ENCODE measurements at regions not wholly inside any gene's neighbourhood (a gene's known extent, or its start where the extent isn't known, plus 50 kb on each side); places are given as distances from the start of the nearest gene placed in this dataset.
"Not testable (repeated sequence)": the region's sequence is repeated elsewhere in the genome, so short reads cannot be mapped to it uniquely, and the experiment has no call there.

DNA sequence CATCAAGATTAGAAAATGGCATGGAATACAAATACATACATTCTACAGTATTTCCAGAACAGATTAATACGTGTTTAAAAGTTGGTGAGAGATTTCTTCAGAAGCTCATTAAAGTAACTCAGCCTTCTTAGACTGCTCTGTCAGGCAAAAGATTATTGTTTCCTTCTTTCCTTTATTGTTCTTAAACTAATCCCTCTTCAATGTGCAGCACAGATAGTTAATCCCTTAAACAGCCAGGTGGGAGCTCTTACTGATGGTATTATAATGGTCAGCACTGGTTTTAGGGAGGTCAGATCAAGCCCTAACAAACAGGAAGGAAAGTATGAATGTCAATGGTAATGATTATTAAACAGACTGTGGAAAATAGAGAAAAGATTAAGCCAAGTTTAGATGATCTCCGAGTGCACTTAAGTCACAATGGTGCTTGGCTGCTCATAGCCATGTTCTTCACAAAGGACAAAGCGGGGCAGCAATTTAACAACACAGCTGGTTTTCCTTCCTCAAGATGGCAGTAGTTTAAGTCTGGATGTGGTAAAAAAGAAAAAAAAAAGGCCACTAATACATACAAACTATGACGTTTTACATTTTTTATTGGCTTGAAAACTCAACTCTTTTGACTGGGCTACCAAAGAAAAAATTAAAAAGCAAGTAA lies 992.6 kb downstream of the PCDH9 start:
- Mint-ChIP-seq H3K4me1 (no peaks in the 10 kb centered on the region), H3K4me3 (no peak overlapping the region), H3K9me3 (peaks cover 1% of the 10 kb centered on the region), H3K36me3 (no peaks in the 10 kb centered on the region), H3K27me3 (no peaks in the 10 kb centered on the region), H3K27ac (no peak overlapping the region)
- ATAC-seq (ENCODE audit: low read depth), result no peak
- no peak for DNase-seq (ENCODE audit: low spot score in 2 of 2)

DNA sequence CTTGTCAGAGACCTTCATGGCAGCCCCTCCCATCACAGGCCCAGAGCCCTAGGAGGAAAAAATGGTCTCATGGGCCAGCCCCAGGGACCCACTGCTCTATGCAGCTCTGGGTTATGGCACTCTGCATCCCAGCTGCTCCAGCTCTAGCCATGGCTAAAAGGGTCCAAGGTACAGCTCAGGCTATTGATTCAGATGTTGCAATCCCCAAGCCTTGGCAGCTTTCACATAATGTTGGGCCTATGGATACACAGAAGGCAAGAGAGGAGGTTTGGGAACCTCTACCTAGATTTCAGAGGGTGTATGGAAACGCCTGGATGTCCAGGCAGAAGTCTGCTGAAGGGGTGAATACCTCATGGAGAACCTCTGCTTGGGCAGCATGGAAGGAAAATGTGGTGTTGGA lies 996.0 kb downstream of the PCDH9 start:
- no peak overlapping the region for H3K4me3 Mint-ChIP-seq
- H3K27me3 Mint-ChIP-seq, result peaks cover 2% of the 10 kb centered on the region
- DNase-seq (ENCODE audit: low spot score in 2 of 2) (no peak), ATAC-seq (ENCODE audit: low read depth) (no peak)
- peaks cover 12% of the 10 kb centered on the region for H3K9me3 Mint-ChIP-seq
- no peaks in the 10 kb centered on the region for H3K4me1 Mint-ChIP-seq
- no peak overlapping the region for H3K27ac Mint-ChIP-seq
- H3K36me3 Mint-ChIP-seq, result no peaks in the 10 kb centered on the region

DNA sequence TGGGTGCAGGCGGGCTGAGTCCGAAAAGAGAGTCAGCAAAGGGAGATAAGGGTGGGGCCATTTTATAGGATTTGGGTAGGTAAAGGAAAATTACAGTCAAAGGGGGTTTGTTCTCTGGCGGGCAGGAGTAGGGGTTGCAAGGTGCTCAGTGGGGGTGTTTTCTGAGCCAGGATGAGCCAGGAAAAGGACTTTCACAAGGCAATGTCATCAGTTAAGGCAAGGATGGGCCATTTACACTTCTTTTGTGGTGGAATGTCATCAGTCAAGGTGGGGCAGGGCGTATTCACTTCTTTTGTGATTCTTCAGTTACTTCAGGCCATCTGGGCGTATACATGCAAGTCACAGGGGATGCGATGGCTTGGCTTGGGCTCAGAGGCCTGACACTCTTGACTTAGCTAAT lies 998.2 kb downstream of the PCDH9 start:
- H3K27me3 Mint-ChIP-seq; H3K4me1 Mint-ChIP-seq; DNase-seq (ENCODE audit: low spot score in 2 of 2); ATAC-seq (ENCODE audit: low read depth); H3K27ac Mint-ChIP-seq; H3K4me3 Mint-ChIP-seq; H3K36me3 Mint-ChIP-seq: not testable (repeated sequence)
- H3K9me3 Mint-ChIP-seq, result peaks cover 16% of the 10 kb centered on the region

DNA sequence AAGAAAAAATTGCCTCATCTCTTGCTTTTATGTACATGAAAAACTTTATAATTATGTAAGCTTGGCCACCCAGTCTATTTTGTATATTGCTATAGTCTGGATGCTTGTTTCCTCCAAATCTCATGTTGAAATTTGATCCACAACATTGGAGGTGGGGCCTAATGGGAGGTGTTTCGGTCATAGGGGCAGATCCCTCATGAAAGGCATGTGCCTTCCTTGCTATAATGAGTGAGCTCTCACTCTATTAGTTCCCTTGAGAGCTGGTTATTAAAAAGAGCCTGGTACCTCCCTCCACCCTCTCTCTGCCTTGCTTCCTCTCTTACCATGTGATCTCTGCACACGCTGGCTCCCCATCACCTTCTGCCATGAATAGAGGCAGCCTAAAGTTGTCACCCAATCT lies 1005.1 kb downstream of the PCDH9 start:
- H3K9me3 Mint-ChIP-seq, result peaks cover 7% of the 10 kb centered on the region
- no peaks in the 10 kb centered on the region for H3K36me3 Mint-ChIP-seq
- no peaks in the 10 kb centered on the region for H3K27me3 Mint-ChIP-seq
- H3K4me1 Mint-ChIP-seq, result no peaks in the 10 kb centered on the region
- DNase-seq (ENCODE audit: low spot score in 2 of 2) (no peak), ATAC-seq (ENCODE audit: low read depth) (no peak)
- H3K27ac Mint-ChIP-seq, result no peak overlapping the region
- H3K4me3 Mint-ChIP-seq, result no peak overlapping the region

DNA sequence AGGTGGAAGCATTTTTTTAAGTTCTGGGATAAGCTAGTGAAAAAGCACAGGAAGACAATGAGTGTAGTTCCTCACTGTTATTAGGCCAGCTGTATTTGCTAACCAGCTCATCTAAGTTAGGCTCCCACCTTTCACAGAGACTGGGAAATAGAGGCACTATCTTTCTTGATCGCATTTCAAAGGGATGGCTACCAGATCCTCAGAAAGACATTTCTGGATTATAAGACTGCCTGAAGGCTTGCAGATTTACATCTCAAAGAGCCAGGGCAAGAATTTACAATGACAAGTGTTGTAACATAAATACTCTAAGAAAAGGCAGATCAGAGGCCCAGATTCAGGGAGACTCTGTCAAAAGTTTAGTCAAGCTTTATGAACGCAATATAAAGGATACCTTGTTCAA lies 1005.5 kb downstream of the PCDH9 start:
- Mint-ChIP-seq H3K4me1 (no peaks in the 10 kb centered on the region), H3K36me3 (no peaks in the 10 kb centered on the region), H3K4me3 (no peak overlapping the region), H3K27ac (no peak overlapping the region), H3K9me3 (peaks cover 7% of the 10 kb centered on the region), H3K27me3 (no peaks in the 10 kb centered on the region)
- ATAC-seq (ENCODE audit: low read depth) (no peak), DNase-seq (ENCODE audit: low spot score in 2 of 2) (no peak)

DNA sequence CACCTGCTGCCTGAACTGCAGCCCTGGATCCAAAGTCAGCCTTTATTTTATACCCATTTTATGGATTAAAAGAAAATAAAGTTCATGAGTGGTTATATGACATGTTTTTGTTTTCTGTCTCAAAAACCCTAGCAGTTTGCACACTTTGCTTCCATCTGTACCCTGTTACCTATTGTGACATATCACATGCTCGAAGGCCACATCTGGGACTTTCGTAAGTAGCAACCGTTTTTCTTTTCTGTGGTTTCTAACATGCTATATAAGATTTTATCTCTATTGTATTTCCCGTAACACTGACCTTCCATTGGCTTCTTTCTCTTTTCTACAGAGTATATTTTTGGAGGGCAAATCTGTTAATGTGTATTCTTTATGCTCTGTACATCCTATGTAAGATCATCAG lies 1007.2 kb downstream of the PCDH9 start:
- Mint-ChIP-seq H3K27me3 (no peaks in the 10 kb centered on the region), H3K9me3 (peaks cover 4% of the 10 kb centered on the region), H3K4me1 (no peaks in the 10 kb centered on the region), H3K4me3 (no peak overlapping the region), H3K36me3 (no peaks in the 10 kb centered on the region), H3K27ac (no peak overlapping the region)
- DNase-seq (ENCODE audit: low spot score in 2 of 2) (no peak), ATAC-seq (ENCODE audit: low read depth) (no peak)

DNA sequence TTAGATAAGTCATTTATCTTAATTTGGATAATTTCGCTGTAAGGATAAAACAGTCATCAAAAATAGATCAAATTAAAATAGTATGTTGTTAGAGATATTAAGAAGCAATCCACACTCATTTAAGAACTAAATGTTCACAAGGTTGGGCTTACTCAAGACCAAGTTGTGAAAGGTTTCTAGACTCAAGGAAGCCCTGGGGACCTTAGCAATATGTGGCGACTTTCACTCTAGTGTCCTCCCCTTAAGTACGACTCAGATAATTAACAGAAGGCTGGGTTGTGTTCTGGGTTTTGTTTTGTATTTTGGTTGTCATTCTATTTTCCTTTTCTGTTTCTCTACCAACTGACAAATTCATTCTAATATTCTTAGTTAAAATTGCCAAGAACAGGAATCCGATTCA lies 1008.0 kb downstream of the PCDH9 start:
- H3K9me3 Mint-ChIP-seq, result peaks cover 3% of the 10 kb centered on the region
- no peak overlapping the region for H3K27ac Mint-ChIP-seq
- no peaks in the 10 kb centered on the region for H3K27me3 Mint-ChIP-seq
- no peak for ATAC-seq (ENCODE audit: low read depth)
- H3K4me1 Mint-ChIP-seq, result no peaks in the 10 kb centered on the region
- no peak overlapping the region for H3K4me3 Mint-ChIP-seq
- H3K36me3 Mint-ChIP-seq, result no peaks in the 10 kb centered on the region
- DNase-seq (ENCODE audit: low spot score in 2 of 2), result no peak

DNA sequence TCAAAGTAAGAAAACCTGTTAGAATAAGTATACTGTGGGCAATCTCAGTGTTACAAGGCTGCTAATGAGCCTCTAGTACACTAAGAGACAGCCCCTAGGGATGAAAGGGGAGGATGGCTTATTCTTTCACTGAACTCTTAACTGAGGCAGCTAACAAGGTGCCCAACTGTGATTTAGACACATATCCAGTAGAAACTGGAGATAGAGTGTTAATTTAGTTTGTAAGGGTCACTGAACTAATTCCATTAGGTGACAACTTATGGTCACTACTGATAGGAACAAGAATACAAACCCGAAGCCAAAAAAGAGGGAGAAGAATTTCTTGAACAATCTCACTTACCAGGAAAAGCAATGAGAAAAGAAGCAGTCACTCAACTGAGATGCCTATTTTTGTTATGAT lies 1010.6 kb downstream of the PCDH9 start:
- H3K36me3 Mint-ChIP-seq, result peaks cover 2% of the 10 kb centered on the region
- H3K4me1 Mint-ChIP-seq, result no peaks in the 10 kb centered on the region
- ATAC-seq (ENCODE audit: low read depth) (no peak), DNase-seq (ENCODE audit: low spot score in 2 of 2) (no peak)
- peaks cover 4% of the 10 kb centered on the region for H3K9me3 Mint-ChIP-seq
- no peak overlapping the region for H3K4me3 Mint-ChIP-seq
- H3K27me3 Mint-ChIP-seq, result no peaks in the 10 kb centered on the region
- no peak overlapping the region for H3K27ac Mint-ChIP-seq

DNA sequence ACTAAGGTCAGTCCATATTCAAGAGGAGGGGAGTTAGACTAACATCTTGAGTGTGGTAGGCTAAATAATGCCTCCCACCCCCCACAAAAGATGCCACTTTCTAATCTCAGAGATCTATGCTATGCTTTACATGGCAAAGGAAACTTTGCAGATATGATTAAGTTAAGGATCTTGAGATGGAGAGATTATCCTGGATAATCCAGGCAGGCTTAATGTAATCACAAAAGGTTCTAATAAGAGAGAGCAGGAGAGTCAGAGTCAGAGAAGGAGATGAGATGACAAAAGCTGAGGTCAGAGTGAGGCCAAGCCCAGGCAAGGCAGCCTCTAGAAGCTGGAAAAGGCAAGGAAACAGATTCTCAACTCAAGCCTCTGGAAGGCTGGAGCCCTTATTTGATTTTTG lies 1011.6 kb downstream of the PCDH9 start:
- H3K27me3 Mint-ChIP-seq, result no peaks in the 10 kb centered on the region
- H3K36me3 Mint-ChIP-seq, result peaks cover 2% of the 10 kb centered on the region
- no peaks in the 10 kb centered on the region for H3K4me1 Mint-ChIP-seq
- H3K27ac Mint-ChIP-seq, result no peak overlapping the region
- DNase-seq (ENCODE audit: low spot score in 2 of 2) (no peak), ATAC-seq (ENCODE audit: low read depth) (no peak)
- H3K9me3 Mint-ChIP-seq, result peaks cover 4% of the 10 kb centered on the region
- H3K4me3 Mint-ChIP-seq, result no peak overlapping the region

DNA sequence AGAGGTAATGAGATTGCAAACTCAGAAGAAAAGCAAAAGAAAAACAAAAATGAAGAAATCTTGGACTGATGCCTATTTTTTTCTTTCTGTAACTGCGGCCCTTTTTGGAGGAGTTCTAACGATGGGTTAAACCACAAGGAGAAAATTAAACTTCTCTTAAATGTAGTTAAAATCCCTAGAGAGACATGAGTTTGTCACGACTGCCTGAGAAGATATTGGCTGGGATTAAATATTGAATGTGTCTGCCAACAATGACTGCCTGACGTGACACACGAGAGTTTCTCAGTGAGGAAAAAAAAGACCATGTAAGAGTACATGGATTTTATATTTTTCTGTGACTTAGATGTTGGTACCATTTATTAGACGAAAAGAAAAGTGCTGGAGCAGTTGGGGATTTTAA lies 1013.4 kb downstream of the PCDH9 start:
- ATAC-seq (ENCODE audit: low read depth), result no peak
- H3K27ac Mint-ChIP-seq, result no peak overlapping the region
- H3K4me3 Mint-ChIP-seq, result no peak overlapping the region
- H3K36me3 Mint-ChIP-seq, result peaks cover 2% of the 10 kb centered on the region
- H3K27me3 Mint-ChIP-seq, result no peaks in the 10 kb centered on the region
- H3K4me1 Mint-ChIP-seq, result no peaks in the 10 kb centered on the region
- H3K9me3 Mint-ChIP-seq, result peaks cover 5% of the 10 kb centered on the region
- no peak for DNase-seq (ENCODE audit: low spot score in 2 of 2)

DNA sequence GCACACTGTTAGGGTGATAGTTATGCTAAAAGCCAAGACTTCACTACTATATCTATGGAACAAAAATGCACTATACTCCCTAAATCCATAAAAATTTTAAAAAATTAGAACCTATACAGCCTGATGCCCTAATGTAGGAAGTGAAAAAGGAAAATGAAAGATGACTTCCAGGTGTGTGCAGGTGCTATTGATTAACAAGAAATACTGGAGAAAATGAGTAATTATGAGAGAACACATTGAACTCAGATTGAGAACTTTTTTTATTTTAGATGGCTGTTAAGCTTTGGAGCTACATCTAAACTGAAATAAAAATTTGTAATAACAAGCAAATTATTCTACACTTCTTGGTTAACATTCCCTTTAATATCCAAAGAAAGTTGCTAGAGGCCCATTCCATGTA lies 1015.7 kb downstream of the PCDH9 start:
- no peak overlapping the region for H3K27ac Mint-ChIP-seq
- H3K27me3 Mint-ChIP-seq, result no peaks in the 10 kb centered on the region
- H3K36me3 Mint-ChIP-seq, result peaks cover 2% of the 10 kb centered on the region
- no peak for DNase-seq (ENCODE audit: low spot score in 2 of 2)
- peaks cover 9% of the 10 kb centered on the region for H3K9me3 Mint-ChIP-seq
- no peak for ATAC-seq (ENCODE audit: low read depth)
- no peaks in the 10 kb centered on the region for H3K4me1 Mint-ChIP-seq
- H3K4me3 Mint-ChIP-seq, result no peak overlapping the region

DNA sequence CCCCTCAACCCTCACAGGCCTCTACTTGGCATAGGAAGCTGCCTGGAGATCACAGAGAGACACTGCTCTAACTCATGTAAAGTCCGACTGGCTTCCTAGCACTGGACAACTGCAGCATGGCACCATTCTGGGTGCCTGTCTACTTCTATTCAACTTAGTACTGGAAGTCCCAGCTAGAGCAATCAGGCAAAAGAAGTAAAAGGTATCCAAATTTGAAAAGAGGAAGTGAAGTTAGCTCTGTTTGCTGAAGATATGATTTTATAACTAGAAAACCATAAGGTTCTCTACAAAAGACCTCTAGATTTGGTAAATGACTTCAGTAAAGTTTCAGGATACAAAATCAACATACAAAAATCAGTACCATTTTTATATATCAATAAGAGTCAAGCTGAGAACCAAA lies 1017.6 kb downstream of the PCDH9 start:
- H3K36me3 Mint-ChIP-seq, result peaks cover 2% of the 10 kb centered on the region
- no peaks in the 10 kb centered on the region for H3K27me3 Mint-ChIP-seq
- no peak overlapping the region for H3K4me3 Mint-ChIP-seq
- H3K9me3 Mint-ChIP-seq, result peaks cover 9% of the 10 kb centered on the region
- DNase-seq (ENCODE audit: low spot score in 2 of 2) (no peak), ATAC-seq (ENCODE audit: low read depth) (no peak)
- no peak overlapping the region for H3K27ac Mint-ChIP-seq
- no peaks in the 10 kb centered on the region for H3K4me1 Mint-ChIP-seq

DNA sequence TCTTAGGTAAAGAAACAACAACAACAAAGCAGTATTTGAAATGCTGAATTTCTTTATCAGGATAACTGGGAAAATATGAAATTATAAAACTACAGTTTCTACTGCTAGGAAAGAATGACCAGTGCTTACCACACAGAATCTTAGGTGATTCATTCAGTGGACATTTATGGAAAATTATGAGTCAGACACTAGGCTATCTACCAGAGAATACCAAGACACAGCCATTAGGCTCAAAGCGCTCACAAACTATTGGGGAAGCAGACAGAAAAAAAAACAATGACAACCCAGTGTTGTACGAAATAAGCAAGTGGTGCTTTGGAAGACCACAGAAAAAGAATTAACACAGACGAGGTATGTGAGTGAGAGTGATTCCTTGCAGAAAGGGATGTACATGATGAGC lies 1019.5 kb downstream of the PCDH9 start:
- peaks cover 6% of the 10 kb centered on the region for H3K9me3 Mint-ChIP-seq
- ATAC-seq (ENCODE audit: low read depth), result no peak
- no peak for DNase-seq (ENCODE audit: low spot score in 2 of 2)
- no peaks in the 10 kb centered on the region for H3K27me3 Mint-ChIP-seq
- no peak overlapping the region for H3K4me3 Mint-ChIP-seq
- H3K27ac Mint-ChIP-seq, result no peak overlapping the region
- peaks cover under 1% of the 10 kb centered on the region for H3K36me3 Mint-ChIP-seq
- H3K4me1 Mint-ChIP-seq, result no peaks in the 10 kb centered on the region

DNA sequence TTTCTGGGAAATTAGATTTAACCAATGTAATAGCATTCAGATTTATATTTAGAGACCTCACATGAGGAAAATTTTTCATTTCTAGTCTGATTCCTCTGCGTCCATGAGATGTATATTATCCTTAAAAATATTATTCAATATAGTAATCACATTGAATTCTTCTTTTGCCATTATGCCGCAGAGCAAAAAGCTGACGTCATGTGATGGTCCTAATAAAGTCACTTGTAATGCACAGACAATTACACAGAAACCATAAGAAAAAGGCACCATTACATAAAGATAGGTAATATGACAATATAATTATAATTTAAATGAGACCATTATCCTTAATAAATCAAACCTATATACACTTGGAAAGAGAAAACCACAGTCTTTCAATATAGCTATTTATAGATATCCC lies 1021.5 kb downstream of the PCDH9 start:
- H3K4me1 Mint-ChIP-seq, result no peaks in the 10 kb centered on the region
- no peaks in the 10 kb centered on the region for H3K36me3 Mint-ChIP-seq
- H3K27me3 Mint-ChIP-seq, result no peaks in the 10 kb centered on the region

DNA sequence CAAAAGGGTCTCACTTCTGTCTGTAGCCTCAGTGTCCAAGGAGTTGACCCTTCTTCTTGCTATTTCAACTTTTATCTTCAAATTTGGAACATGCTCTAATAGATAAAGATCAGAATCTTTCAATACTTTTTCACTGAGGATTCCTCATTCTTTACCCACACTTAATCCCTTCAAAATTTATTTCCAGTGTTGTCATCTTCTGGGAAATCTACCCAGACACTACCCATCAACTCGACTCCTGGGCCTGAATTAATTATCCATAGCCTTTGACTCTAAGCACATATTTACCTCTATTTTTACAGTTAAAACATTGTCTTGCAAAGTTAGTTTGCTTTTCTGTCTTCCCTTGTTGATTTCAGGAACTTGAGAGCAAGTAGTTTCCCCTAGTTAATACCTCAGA lies 1022.5 kb downstream of the PCDH9 start:
- no peak for DNase-seq (ENCODE audit: low spot score in 2 of 2)
- Mint-ChIP-seq H3K27me3 (no peaks in the 10 kb centered on the region), H3K4me3 (no peak overlapping the region), H3K36me3 (no peaks in the 10 kb centered on the region), H3K9me3 (peaks cover 5% of the 10 kb centered on the region), H3K4me1 (no peaks in the 10 kb centered on the region), H3K27ac (no peak overlapping the region)
- ATAC-seq (ENCODE audit: low read depth), result no peak

More for the DNA sequence above, 1021.5 kb downstream of the PCDH9 start:
- no peak overlapping the region for H3K4me3 Mint-ChIP-seq
- H3K27ac Mint-ChIP-seq, result no peak overlapping the region
- DNase-seq (ENCODE audit: low spot score in 2 of 2), result no peak
- no peak for ATAC-seq (ENCODE audit: low read depth)
- peaks cover 5% of the 10 kb centered on the region for H3K9me3 Mint-ChIP-seq

Measured in memory B cell (primary cell).